D721Med (cell line): ENCODE measurements at regions not wholly inside any gene's neighbourhood (a gene's known extent, or its start where the extent isn't known, plus 50 kb on each side); places are given as distances from the start of the nearest gene placed in this dataset.
A peak's percentile ranks its signal among the peaks of the same experiment; 100 is the strongest.

Experiments used
- DNase-seq: peaks from one replicate; pipeline ENCODE4 v3.0.0; 2011; ENCODE audit warnings: low spot score; ENCODE audit not compliant: insufficient read length
- FAIRE-seq: peaks from 2 replicates; lab custom pipeline; 2011; peaks lifted over from hg19 to GRCh38; lab: Jason Lieb, UNC
- TF ChIP-seq, protein P1 (sequence below): IDR thresholded peaks from 2 replicates; pipeline ENCODE4 v1.5.1; 2012; ENCODE audit warnings: mild to moderate bottlenecking, control low read depth; ENCODE audit not compliant: insufficient read depth; ENCODE audit errors: missing control alignments

DNA sequence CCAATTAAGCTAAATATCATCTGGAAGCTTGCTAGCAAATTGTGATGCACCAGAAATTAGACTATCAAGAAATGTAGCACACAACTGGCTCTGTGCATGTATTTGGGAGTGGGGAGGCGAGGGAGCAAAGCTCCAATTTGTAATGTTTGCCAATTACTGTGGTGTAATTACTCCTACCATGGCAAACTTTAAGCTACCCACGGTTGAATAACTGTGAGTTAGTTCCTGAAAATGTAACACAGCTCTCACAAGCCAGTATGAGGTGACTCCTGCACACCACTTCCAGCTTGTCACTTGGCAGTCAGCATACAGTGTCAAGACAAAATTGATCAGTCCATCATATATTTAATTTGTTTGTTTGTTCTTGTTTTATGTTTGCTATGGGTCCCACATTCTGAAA lies 141.2 kb downstream of the TM2D1 start:
- TF ChIP-seq, protein P1, sequence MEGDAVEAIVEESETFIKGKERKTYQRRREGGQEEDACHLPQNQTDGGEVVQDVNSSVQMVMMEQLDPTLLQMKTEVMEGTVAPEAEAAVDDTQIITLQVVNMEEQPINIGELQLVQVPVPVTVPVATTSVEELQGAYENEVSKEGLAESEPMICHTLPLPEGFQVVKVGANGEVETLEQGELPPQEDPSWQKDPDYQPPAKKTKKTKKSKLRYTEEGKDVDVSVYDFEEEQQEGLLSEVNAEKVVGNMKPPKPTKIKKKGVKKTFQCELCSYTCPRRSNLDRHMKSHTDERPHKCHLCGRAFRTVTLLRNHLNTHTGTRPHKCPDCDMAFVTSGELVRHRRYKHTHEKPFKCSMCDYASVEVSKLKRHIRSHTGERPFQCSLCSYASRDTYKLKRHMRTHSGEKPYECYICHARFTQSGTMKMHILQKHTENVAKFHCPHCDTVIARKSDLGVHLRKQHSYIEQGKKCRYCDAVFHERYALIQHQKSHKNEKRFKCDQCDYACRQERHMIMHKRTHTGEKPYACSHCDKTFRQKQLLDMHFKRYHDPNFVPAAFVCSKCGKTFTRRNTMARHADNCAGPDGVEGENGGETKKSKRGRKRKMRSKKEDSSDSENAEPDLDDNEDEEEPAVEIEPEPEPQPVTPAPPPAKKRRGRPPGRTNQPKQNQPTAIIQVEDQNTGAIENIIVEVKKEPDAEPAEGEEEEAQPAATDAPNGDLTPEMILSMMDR: no peak
- no peak for FAIRE-seq
- DNase-seq: no peak

DNA sequence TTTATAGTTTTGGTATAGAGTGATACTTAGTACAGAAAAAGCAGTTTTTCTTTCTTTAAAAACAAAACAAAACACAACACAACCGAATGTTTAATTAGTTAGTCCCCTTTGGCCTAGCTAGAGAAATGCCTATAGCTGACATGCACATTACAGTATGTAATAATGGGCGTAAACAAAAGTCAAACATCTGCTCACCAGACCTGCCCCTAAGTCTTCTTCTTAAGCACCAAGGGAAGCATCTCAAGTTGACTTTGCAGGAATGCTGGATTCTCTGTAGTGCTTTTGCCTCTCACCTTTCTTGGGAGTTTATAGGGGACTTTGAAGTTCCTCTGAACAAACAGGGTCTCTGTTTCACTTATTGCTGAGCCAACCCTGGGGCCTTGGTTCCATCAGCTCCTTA lies 143.7 kb downstream of the TM2D1 start:
- no peak for FAIRE-seq

GRCh38 chr1:61580417-61580816 lies 144.5 kb downstream of the TM2D1 start:
- FAIRE-seq (no peak), DNase-seq (no peak)
- TF ChIP-seq, protein P1: no peak

More for the DNA sequence above, 143.7 kb downstream of the TM2D1 start:
- DNase-seq: no peak
- TF ChIP-seq, protein P1: no peak

DNA sequence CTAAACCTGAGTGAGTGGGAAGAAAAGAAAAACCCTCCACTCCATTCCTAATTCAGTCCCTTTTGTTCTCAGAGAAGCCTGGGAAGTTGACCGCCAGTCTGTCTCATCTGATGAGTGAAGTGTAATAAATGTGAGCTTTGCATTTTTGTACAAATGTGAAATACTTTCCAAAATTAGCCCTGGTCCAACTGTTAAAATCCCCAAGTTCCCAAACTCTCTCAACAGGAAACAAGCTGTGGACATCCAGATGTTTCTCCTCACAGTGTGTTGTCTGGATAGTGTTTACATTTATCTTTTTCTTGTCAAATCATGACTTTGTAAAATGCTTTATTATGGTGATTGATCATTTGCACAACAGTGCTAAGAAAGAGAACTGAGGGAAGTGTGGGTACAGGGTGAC lies 145.1 kb downstream of the TM2D1 start:
- TF ChIP-seq, protein P1: no peak
- no peak for FAIRE-seq

DNA sequence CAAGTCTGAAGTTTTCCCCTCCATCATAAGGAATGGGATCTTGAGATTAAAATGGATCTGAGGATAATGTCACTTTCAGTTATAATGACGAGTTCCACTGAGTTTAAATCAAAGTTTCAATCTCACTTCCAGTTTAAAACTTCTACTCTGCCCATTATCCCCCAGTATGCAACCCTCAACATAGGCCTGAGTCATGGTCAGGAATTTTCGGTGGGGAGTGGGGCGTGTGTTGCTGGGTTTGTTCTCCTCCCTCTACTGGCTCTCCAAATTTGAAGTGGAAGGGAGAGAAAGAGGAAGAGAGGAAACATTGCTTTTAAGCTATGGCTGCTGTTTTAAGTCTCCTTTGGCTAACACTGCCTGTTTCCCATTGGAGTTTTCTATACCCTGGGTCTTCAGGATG lies 152.9 kb downstream of the TM2D1 start:
- FAIRE-seq: no peak
- TF ChIP-seq, protein P1: no peak
- no peak for DNase-seq

More for the DNA sequence above, 145.1 kb downstream of the TM2D1 start:
- DNase-seq: no peak

- TF ChIP-seq, protein P1: no peak
- DNase-seq: no peak
- no peak for FAIRE-seq
Observed at GRCh38 chr1:61570191-61570590, 154.8 kb downstream of the TM2D1 start.

GRCh38 chr1:61569303-61569621 lies 155.7 kb downstream of the TM2D1 start:
- DNase-seq (no peak), FAIRE-seq (peak; percentile 51)
- TF ChIP-seq, protein P1: no peak
